Prostate gland (tissue), 2 donors: ENCODE measurements at regions not wholly inside any gene's neighbourhood (a gene's known extent, or its start where the extent isn't known, plus 50 kb on each side); places are given as distances from the start of the nearest gene placed in this dataset.

Experiments used
- CTCF ChIP-seq, 4 experiments: fragments of 200-600 bp in 2 of 4; fragments of 450-650 bp in 2 of 4; sonication (generic) in 2 of 4; IDR thresholded peaks; 1 replicate in 3 of 4; 2 replicates in 1 of 4; pipeline ENCODE4 v1.5.1; 2016 to 2019; ENCODE audit warnings: antibody characterized with exemption in 4 of 4, mild to moderate bottlenecking in 2 of 4, moderate library complexity in 2 of 4
- POLR2A ChIP-seq: fragments of 450-650 bp; IDR thresholded peaks from one replicate; pipeline ENCODE4 v1.6.1; 2016; ENCODE audit warnings: antibody characterized with exemption, mild to moderate bottlenecking
- POLR2AphosphoS5 ChIP-seq: sonication (generic); formaldehyde crosslinking; IDR thresholded peaks from one replicate; pipeline ENCODE4 v1.6.1; 2017; ENCODE audit warnings: antibody characterized with exemption

GRCh38 chr14:100435459-100435858 lies 112.3 kb downstream of the SLC25A47 start:
- TF ChIP-seq CTCF (IDR thresholded peaks at IDR 0.05) (no peak), POLR2A (no peak), POLR2AphosphoS5 (no peak)
